Progenitor cell of endocrine pancreas (in vitro differentiated cells): ENCODE measurements at regions not wholly inside any gene's neighbourhood (a gene's known extent, or its start where the extent isn't known, plus 50 kb on each side); places are given as distances from the start of the nearest gene placed in this dataset.

Experiments
- DNase-seq: peaks from one replicate; pipeline ENCODE4 v3.0.0; 2021; ENCODE audit warnings: low spot score; ENCODE audit not compliant: unreplicated experiment
- H3K27ac Mint-ChIP-seq: 2 replicates; pipeline ENCODE4 v1.8.0; 2021; ENCODE audit warnings: mild to moderate bottlenecking, moderate library complexity, mixed read lengths
- H3K27me3 Mint-ChIP-seq: 2 replicates; pipeline ENCODE4 v1.8.0; 2021; ENCODE audit warnings: mixed read lengths
- H3K36me3 Mint-ChIP-seq: 2 replicates; pipeline ENCODE4 v1.8.0; 2022; ENCODE audit warnings: mixed read lengths; ENCODE audit not compliant: insufficient read depth
- H3K4me1 Mint-ChIP-seq: 2 replicates; pipeline ENCODE4 v1.8.0; 2021; ENCODE audit warnings: low read depth, mixed read lengths
- H3K4me3 Mint-ChIP-seq: 2 replicates; pipeline ENCODE4 v1.8.0; 2021; ENCODE audit warnings: low read depth, mild to moderate bottlenecking, moderate library complexity, mixed read lengths
- H3K9me3 Mint-ChIP-seq: 2 replicates; pipeline ENCODE4 v1.8.0; 2021; ENCODE audit warnings: low read depth, mixed read lengths
- CTCF ChIP-seq: fragments of 200-600 bp; sonication (generic); IDR thresholded peaks from one replicate; pipeline ENCODE4 v1.5.0; 2021; ENCODE audit warnings: antibody characterized with exemption, mild to moderate bottlenecking; ENCODE audit not compliant: unreplicated experiment

- Mint-ChIP-seq H3K9me3 (peaks cover 3% of the 10 kb centered on the region), H3K4me1 (peaks cover 17% of the 10 kb centered on the region), H3K27ac (no peak overlapping the region), H3K4me3 (no peak overlapping the region), H3K27me3 (no peaks in the 10 kb centered on the region), H3K36me3 (peaks cover 3% of the 10 kb centered on the region)
- no peak for TF ChIP-seq CTCF
- DNase-seq, result no peak
Measured at GRCh38 chr4:71680706-71681105, 103.2 kb downstream of the GC start.

GRCh38 chr4:71677568-71677967, 106.3 kb downstream of the GC start:
- Mint-ChIP-seq H3K27ac (no peak overlapping the region), H3K4me1 (peaks cover 13% of the 10 kb centered on the region), H3K36me3 (peaks cover 4% of the 10 kb centered on the region), H3K9me3 (peaks cover 8% of the 10 kb centered on the region), H3K4me3 (no peak overlapping the region), H3K27me3 (no peaks in the 10 kb centered on the region)
- TF ChIP-seq CTCF, result no peak
- DNase-seq, result no peak

- TF ChIP-seq CTCF, result no peak
- H3K4me1 Mint-ChIP-seq, result peaks cover 17% of the 10 kb centered on the region
- H3K27me3 Mint-ChIP-seq, result no peaks in the 10 kb centered on the region
- DNase-seq, result no peak
- H3K27ac Mint-ChIP-seq, result no peak overlapping the region
- H3K9me3 Mint-ChIP-seq, result peaks cover 29% of the 10 kb centered on the region
- H3K4me3 Mint-ChIP-seq, result no peak overlapping the region
- peaks cover 7% of the 10 kb centered on the region for H3K36me3 Mint-ChIP-seq
Measured at GRCh38 chr4:71669291-71669690, 114.6 kb downstream of the GC start.

GRCh38 chr4:71665358-71665757, 118.5 kb downstream of the GC start:
- Mint-ChIP-seq H3K4me1 (peaks cover 28% of the 10 kb centered on the region), H3K27ac (peak overlapping the region; percentile 54), H3K27me3 (no peaks in the 10 kb centered on the region), H3K36me3 (peaks cover 10% of the 10 kb centered on the region), H3K9me3 (peaks cover 21% of the 10 kb centered on the region), H3K4me3 (no peak overlapping the region)
- no peak for DNase-seq
- TF ChIP-seq CTCF, result no peak

GRCh38 chr4:71664366-71664765, 119.5 kb downstream of the GC start:
- Mint-ChIP-seq H3K4me1 (peaks cover 28% of the 10 kb centered on the region), H3K36me3 (peaks cover 11% of the 10 kb centered on the region)

More at GRCh38 chr4:71664366-71664765, 119.5 kb downstream of the GC start:
- TF ChIP-seq CTCF, result no peak
- Mint-ChIP-seq H3K9me3 (peaks cover 22% of the 10 kb centered on the region), H3K27me3 (no peaks in the 10 kb centered on the region), H3K27ac (peak overlapping the region; percentile 63), H3K4me3 (no peak overlapping the region)
- DNase-seq, result no peak
